Epithelial cell of proximal tubule (primary cell): ENCODE measurements at regions not wholly inside any gene's neighbourhood (a gene's known extent, or its start where the extent isn't known, plus 50 kb on each side); places are given as distances from the start of the nearest gene placed in this dataset.

ENCODE experiments used
- DNase-seq: peaks from one replicate; pipeline ENCODE4 v3.0.0-alpha.2; 2011; ENCODE audit warnings: low read depth
- H3K4me3 ChIP-seq: 2 replicates; pipeline ENCODE4 v1.5.1; 2011; ENCODE audit warnings: low read depth, mild to moderate bottlenecking, low read length
- CTCF ChIP-seq: conservative IDR thresholded peaks from 2 replicates; pipeline ENCODE4 v1.5.1; 2012; ENCODE audit warnings: low read depth, mild to moderate bottlenecking, low read length

- H3K4me3 ChIP-seq: no peak overlapping the region
- DNase-seq: no peak
- no peak for TF ChIP-seq CTCF
Observed at GRCh38 chr3:162892921-162893793, 1396.5 kb downstream of the OTOL1 start.

GRCh38 chr3:162897291-162897690 lies 1400.7 kb downstream of the OTOL1 start:
- TF ChIP-seq CTCF: no peak
- no peak overlapping the region for H3K4me3 ChIP-seq
- no peak for DNase-seq

GRCh38 chr3:162932503-162932902 lies 1435.9 kb downstream of the OTOL1 start:
- TF ChIP-seq CTCF: no peak
- no peak for DNase-seq
- H3K4me3 ChIP-seq: no peak overlapping the region

GRCh38 chr3:162933656-162934055 lies 1437.0 kb downstream of the OTOL1 start:
- no peak for TF ChIP-seq CTCF
- DNase-seq: no peak

GRCh38 chr3:162936706-162937105 lies 1440.1 kb downstream of the OTOL1 start:
- no peak for TF ChIP-seq CTCF
- DNase-seq: no peak
- no peak overlapping the region for H3K4me3 ChIP-seq

More at GRCh38 chr3:162933656-162934055, 1437.0 kb downstream of the OTOL1 start:
- H3K4me3 ChIP-seq: no peak overlapping the region

- no peak overlapping the region for H3K4me3 ChIP-seq
- TF ChIP-seq CTCF: no peak
- DNase-seq: no peak
Observed at GRCh38 chr3:162938083-162938482, 1441.5 kb downstream of the OTOL1 start.

GRCh38 chr3:162945626-162946025 lies 1449.0 kb downstream of the OTOL1 start:
- DNase-seq: no peak
- H3K4me3 ChIP-seq: no peak overlapping the region
- TF ChIP-seq CTCF: no peak
